Suprapubic skin (tissue), 3 donors: ENCODE measurements at regions not wholly inside any gene's neighbourhood (a gene's known extent, or its start where the extent isn't known, plus 50 kb on each side); places are given as distances from the start of the nearest gene placed in this dataset.

Experiments used
- POLR2A ChIP-seq, 2 donors: fragments of 450-650 bp; IDR thresholded peaks; one replicate each; pipeline ENCODE4 v1.6.1; 2017; ENCODE audit warnings: antibody characterized with exemption in 2 of 2, mild to moderate bottlenecking in 2 of 2, moderate library complexity in 2 of 2
- TF ChIP-seq, protein P1 (sequence below), 2 donors: fragments of 200-600 bp in 1 of 2; fragments of 450-650 bp in 1 of 2; sonication (generic) in 1 of 2; IDR thresholded peaks; one replicate each; pipeline ENCODE4 v1.5.1; 2016 to 2019; ENCODE audit warnings: antibody characterized with exemption in 2 of 2, mild to moderate bottlenecking in 1 of 2, moderate library complexity in 1 of 2

DNA sequence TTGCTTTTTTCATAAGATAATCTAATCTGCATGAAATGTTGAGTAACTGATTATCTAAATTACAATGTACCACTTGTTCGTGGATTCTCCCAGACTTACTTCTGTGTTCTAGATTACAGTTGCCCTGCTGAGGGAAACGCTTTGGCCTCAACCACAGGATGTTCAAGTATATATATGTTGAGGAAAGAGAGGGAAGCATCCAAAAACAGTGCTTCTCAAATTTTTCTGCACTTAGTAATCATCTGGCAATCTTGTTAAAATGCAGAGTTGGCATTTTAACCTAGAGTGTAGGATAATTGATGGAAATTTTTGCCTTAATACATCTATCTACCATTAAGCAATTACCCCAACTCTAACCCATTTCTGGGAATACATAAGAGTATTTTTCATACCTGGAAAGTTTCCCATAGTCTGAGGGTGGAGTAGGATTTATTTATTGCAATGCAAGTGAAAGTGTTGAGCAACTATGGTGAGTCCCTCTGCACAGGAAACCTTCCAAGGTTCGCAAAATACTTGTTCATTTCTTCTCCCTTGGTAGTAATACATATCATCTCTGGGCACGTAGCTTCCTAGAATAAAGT is 59.6 kb upstream of the C1GALT1 start:
- TF ChIP-seq POLR2A (IDR thresholded peaks at IDR 0.05): no peak
- TF ChIP-seq, protein P1, sequence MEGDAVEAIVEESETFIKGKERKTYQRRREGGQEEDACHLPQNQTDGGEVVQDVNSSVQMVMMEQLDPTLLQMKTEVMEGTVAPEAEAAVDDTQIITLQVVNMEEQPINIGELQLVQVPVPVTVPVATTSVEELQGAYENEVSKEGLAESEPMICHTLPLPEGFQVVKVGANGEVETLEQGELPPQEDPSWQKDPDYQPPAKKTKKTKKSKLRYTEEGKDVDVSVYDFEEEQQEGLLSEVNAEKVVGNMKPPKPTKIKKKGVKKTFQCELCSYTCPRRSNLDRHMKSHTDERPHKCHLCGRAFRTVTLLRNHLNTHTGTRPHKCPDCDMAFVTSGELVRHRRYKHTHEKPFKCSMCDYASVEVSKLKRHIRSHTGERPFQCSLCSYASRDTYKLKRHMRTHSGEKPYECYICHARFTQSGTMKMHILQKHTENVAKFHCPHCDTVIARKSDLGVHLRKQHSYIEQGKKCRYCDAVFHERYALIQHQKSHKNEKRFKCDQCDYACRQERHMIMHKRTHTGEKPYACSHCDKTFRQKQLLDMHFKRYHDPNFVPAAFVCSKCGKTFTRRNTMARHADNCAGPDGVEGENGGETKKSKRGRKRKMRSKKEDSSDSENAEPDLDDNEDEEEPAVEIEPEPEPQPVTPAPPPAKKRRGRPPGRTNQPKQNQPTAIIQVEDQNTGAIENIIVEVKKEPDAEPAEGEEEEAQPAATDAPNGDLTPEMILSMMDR (IDR thresholded peaks at IDR 0.05): no peak
